IgD-negative memory B cell (primary cell): ENCODE measurements at regions not wholly inside any gene's neighbourhood (a gene's known extent, or its start where the extent isn't known, plus 50 kb on each side); places are given as distances from the start of the nearest gene placed in this dataset.
"Not testable (repeated sequence)": the region's sequence is repeated elsewhere in the genome, so short reads cannot be mapped to it uniquely, and the experiment has no call there.

ENCODE experiments used
- H3K27ac Mint-ChIP-seq, 3 donors: one replicate each; pipeline ENCODE4 v1.8.0; 2020 to 2022; ENCODE audit warnings: mild to moderate bottlenecking in 3 of 3, mixed read lengths in 3 of 3, moderate library complexity in 1 of 3
- H3K27me3 Mint-ChIP-seq: one replicate; pipeline ENCODE4 v1.8.0; 2021; ENCODE audit warnings: mixed read lengths
- H3K36me3 Mint-ChIP-seq: one replicate; pipeline ENCODE4 v1.8.0; 2020; ENCODE audit warnings: mild to moderate bottlenecking, mixed read lengths
- H3K4me1 Mint-ChIP-seq, 3 donors: one replicate each; pipeline ENCODE4 v1.8.0; 2020 to 2022; ENCODE audit warnings: mixed read lengths in 3 of 3, mild to moderate bottlenecking in 1 of 3
- H3K4me3 Mint-ChIP-seq, 4 donors: one replicate each; pipeline ENCODE4 v1.8.0; 2020 to 2022; ENCODE audit warnings: mild to moderate bottlenecking in 4 of 4, mixed read lengths in 4 of 4, moderate library complexity in 3 of 4
- H3K9me3 Mint-ChIP-seq, 3 donors: one replicate each; pipeline ENCODE4 v1.8.0; 2020 to 2021; ENCODE audit warnings: mixed read lengths in 3 of 3, mild to moderate bottlenecking in 1 of 3

GRCh38 chr9:129309906-129310305 is 131.8 kb upstream of the IER5L start:
- H3K27me3 Mint-ChIP-seq, result peaks cover 22% of the 10 kb centered on the region
- no peaks in the 10 kb centered on the region for H3K9me3 Mint-ChIP-seq
- no peaks in the 10 kb centered on the region for H3K4me1 Mint-ChIP-seq
- H3K4me3 Mint-ChIP-seq, result no peak overlapping the region
- no peaks in the 10 kb centered on the region for H3K36me3 Mint-ChIP-seq
- peak overlapping the region in 1 of 3 donors; percentile 5 for H3K27ac Mint-ChIP-seq

GRCh38 chr9:129309041-129309430 is 131.0 kb upstream of the IER5L start:
- H3K27me3 Mint-ChIP-seq, result peaks cover 18% of the 10 kb centered on the region

GRCh38 chr9:129307227-129307970 is 129.3 kb upstream of the IER5L start:
- Mint-ChIP-seq H3K36me3 (no peaks in the 10 kb centered on the region), H3K27ac (no peak overlapping the region), H3K4me3 (no peak overlapping the region), H3K9me3 (peaks cover 0 to under 1% (median 0%) of the 10 kb centered on the region in 3 donors), H3K27me3 (peaks cover 22% of the 10 kb centered on the region), H3K4me1 (no peaks in the 10 kb centered on the region)

More at GRCh38 chr9:129309041-129309430, 131.0 kb upstream of the IER5L start:
- no peak overlapping the region for H3K4me3 Mint-ChIP-seq
- no peaks in the 10 kb centered on the region for H3K4me1 Mint-ChIP-seq
- H3K36me3 Mint-ChIP-seq, result no peaks in the 10 kb centered on the region
- no peaks in the 10 kb centered on the region for H3K9me3 Mint-ChIP-seq
- H3K27ac Mint-ChIP-seq, result no peak overlapping the region

- H3K36me3 Mint-ChIP-seq, result no peaks in the 10 kb centered on the region
Measured at GRCh38 chr9:129306318-129306973, 128.4 kb upstream of the IER5L start.

GRCh38 chr9:129305246-129305645 is 127.2 kb upstream of the IER5L start:
- Mint-ChIP-seq H3K4me3 (no peak overlapping the region), H3K36me3 (no peaks in the 10 kb centered on the region), H3K27ac (no peak overlapping the region), H3K4me1 (no peaks in the 10 kb centered on the region), H3K27me3 (peaks cover 30% of the 10 kb centered on the region), H3K9me3 (peaks cover 0 to 7% (median 2%) of the 10 kb centered on the region in 3 donors)

More at GRCh38 chr9:129306318-129306973, 128.4 kb upstream of the IER5L start:
- H3K4me3 Mint-ChIP-seq, result peak overlapping the region in 1 of 4 donors; percentile 45
- no peaks in the 10 kb centered on the region for H3K4me1 Mint-ChIP-seq
- H3K9me3 Mint-ChIP-seq, result peaks cover 0 to 2% (median under 1%) of the 10 kb centered on the region in 3 donors
- no peak overlapping the region for H3K27ac Mint-ChIP-seq
- H3K27me3 Mint-ChIP-seq, result peaks cover 21% of the 10 kb centered on the region

- H3K4me1 Mint-ChIP-seq, result no peaks in the 10 kb centered on the region
- peaks cover 2 to 9% (median 2%) of the 10 kb centered on the region in 3 donors for H3K9me3 Mint-ChIP-seq
- H3K27ac Mint-ChIP-seq, result no peak overlapping the region
- peaks cover 2% of the 10 kb centered on the region for H3K36me3 Mint-ChIP-seq
- H3K27me3 Mint-ChIP-seq, result peaks cover 36% of the 10 kb centered on the region
- H3K4me3 Mint-ChIP-seq, result no peak overlapping the region
Measured at GRCh38 chr9:129301941-129302340, 123.9 kb upstream of the IER5L start.

GRCh38 chr9:129296195-129296594 is 118.1 kb upstream of the IER5L start:
- not testable (repeated sequence) for H3K4me3 Mint-ChIP-seq, H3K27ac Mint-ChIP-seq, H3K4me1 Mint-ChIP-seq, H3K36me3 Mint-ChIP-seq
- peaks cover 24% of the 10 kb centered on the region for H3K27me3 Mint-ChIP-seq
- peaks cover 0 to 14% (median 4%) of the 10 kb centered on the region in 3 donors for H3K9me3 Mint-ChIP-seq

GRCh38 chr9:129291041-129291501 is 113.0 kb upstream of the IER5L start:
- peaks cover 5% of the 10 kb centered on the region for H3K27me3 Mint-ChIP-seq
- peaks cover 6% of the 10 kb centered on the region for H3K36me3 Mint-ChIP-seq
- peak overlapping the region in 1 of 3 donors; percentile 43 for H3K27ac Mint-ChIP-seq
- peaks cover 0 to 9% (median 0%) of the 10 kb centered on the region in 3 donors for H3K4me1 Mint-ChIP-seq
- H3K4me3 Mint-ChIP-seq, result no peak overlapping the region
- H3K9me3 Mint-ChIP-seq, result peaks cover 0 to 7% (median 0%) of the 10 kb centered on the region in 3 donors

GRCh38 chr9:129290606-129291005 is 112.5 kb upstream of the IER5L start:
- Mint-ChIP-seq H3K36me3 (peaks cover 4% of the 10 kb centered on the region), H3K4me3 (no peak overlapping the region), H3K9me3 (peaks cover 0 to 3% (median 0%) of the 10 kb centered on the region in 3 donors), H3K27me3 (peaks cover 5% of the 10 kb centered on the region), H3K4me1 (peaks cover 0 to 9% (median 0%) of the 10 kb centered on the region in 3 donors), H3K27ac (peak overlapping the region in 2 of 3 donors; percentile 40 to 43)

GRCh38 chr9:129289883-129290282 is 111.8 kb upstream of the IER5L start:
- Mint-ChIP-seq H3K4me1 (peaks cover 0 to 9% (median 0%) of the 10 kb centered on the region in 3 donors), H3K27ac (no peak overlapping the region), H3K27me3 (peaks cover 5% of the 10 kb centered on the region), H3K36me3 (peaks cover 3% of the 10 kb centered on the region), H3K9me3 (no peaks in the 10 kb centered on the region), H3K4me3 (no peak overlapping the region)

GRCh38 chr9:129289131-129289731 is 111.2 kb upstream of the IER5L start:
- peaks cover 3% of the 10 kb centered on the region for H3K36me3 Mint-ChIP-seq
- H3K27ac Mint-ChIP-seq, result no peak overlapping the region
- H3K27me3 Mint-ChIP-seq, result peaks cover 5% of the 10 kb centered on the region
- no peak overlapping the region for H3K4me3 Mint-ChIP-seq
- no peaks in the 10 kb centered on the region for H3K9me3 Mint-ChIP-seq
- peaks cover 0 to 9% (median 0%) of the 10 kb centered on the region in 3 donors for H3K4me1 Mint-ChIP-seq

- peaks cover 7% of the 10 kb centered on the region for H3K27me3 Mint-ChIP-seq
- peaks cover 3% of the 10 kb centered on the region for H3K36me3 Mint-ChIP-seq
- H3K9me3 Mint-ChIP-seq, result no peaks in the 10 kb centered on the region
- peaks cover 0 to 9% (median 0%) of the 10 kb centered on the region in 3 donors for H3K4me1 Mint-ChIP-seq
- H3K4me3 Mint-ChIP-seq, result no peak overlapping the region
- no peak overlapping the region for H3K27ac Mint-ChIP-seq
Measured at GRCh38 chr9:129287619-129288305, 109.7 kb upstream of the IER5L start.

- Mint-ChIP-seq H3K4me1 (peaks cover 0 to 9% (median 2%) of the 10 kb centered on the region in 3 donors), H3K4me3 (no peak overlapping the region), H3K36me3 (peaks cover 3% of the 10 kb centered on the region), H3K27me3 (peaks cover 7% of the 10 kb centered on the region), H3K9me3 (no peaks in the 10 kb centered on the region), H3K27ac (no peak overlapping the region)
Measured at GRCh38 chr9:129285979-129286772, 108.1 kb upstream of the IER5L start.

GRCh38 chr9:129285382-129285781 is 107.3 kb upstream of the IER5L start:
- H3K4me3 Mint-ChIP-seq, result no peak overlapping the region
- H3K4me1 Mint-ChIP-seq, result peaks cover 0 to 9% (median 2%) of the 10 kb centered on the region in 3 donors
- peaks cover 5% of the 10 kb centered on the region for H3K27me3 Mint-ChIP-seq
- H3K9me3 Mint-ChIP-seq, result no peaks in the 10 kb centered on the region
- peaks cover 3% of the 10 kb centered on the region for H3K36me3 Mint-ChIP-seq
- peak overlapping the region in 1 of 3 donors; percentile 53 for H3K27ac Mint-ChIP-seq
